WTC11 (cell line): ENCODE measurements at regions not wholly inside any gene's neighbourhood (a gene's known extent, or its start where the extent isn't known, plus 50 kb on each side); places are given as distances from the start of the nearest gene placed in this dataset.

Experiments used
- ATF6 ChIP-seq: sonication (generic); formaldehyde crosslinking; IDR thresholded peaks from 2 replicates; pipeline ENCODE4 v1.8.1; 2023; ENCODE audit warnings: mild to moderate bottlenecking, missing genetic modification reagents
- CREB1 ChIP-seq: sonication (generic); formaldehyde crosslinking; IDR thresholded peaks from 2 replicates; pipeline ENCODE4 v1.8.0; 2023; ENCODE audit warnings: mild to moderate bottlenecking, missing genetic modification reagents
- ESRRA ChIP-seq: sonication (generic); formaldehyde crosslinking; IDR thresholded peaks from 2 replicates; pipeline ENCODE4 v1.8.1; 2022; ENCODE audit warnings: mild to moderate bottlenecking, missing genetic modification reagents, borderline replicate concordance
- MAX ChIP-seq: sonication (generic); formaldehyde crosslinking; IDR thresholded peaks from 2 replicates; pipeline ENCODE4 v1.8.0; 2022; ENCODE audit warnings: mild to moderate bottlenecking, missing genetic modification reagents
- NR2C2 ChIP-seq: sonication (generic); formaldehyde crosslinking; IDR thresholded peaks from 2 replicates; pipeline ENCODE4 v1.8.0; 2022; ENCODE audit warnings: mild to moderate bottlenecking, missing genetic modification reagents
- RORB ChIP-seq: fragments of 250-450 bp; sonication (Bioruptor Pico); IDR thresholded peaks from 2 replicates; pipeline ENCODE4 v1.9.0; 2021; ENCODE audit warnings: mild to moderate bottlenecking
- SP1 ChIP-seq: sonication (generic); formaldehyde crosslinking; conservative IDR thresholded peaks from 2 replicates; pipeline ENCODE4 v1.8.1; 2022; ENCODE audit warnings: missing genetic modification reagents
- STAT6 ChIP-seq: sonication (generic); formaldehyde crosslinking; conservative IDR thresholded peaks from 2 replicates; pipeline ENCODE4 v1.8.1; 2023; ENCODE audit warnings: mild to moderate bottlenecking, low read depth, missing genetic modification reagents, moderate library complexity
- ZNF121 ChIP-seq: sonication (generic); formaldehyde crosslinking; IDR thresholded peaks from 2 replicates; pipeline ENCODE4 v1.8.0; 2023; ENCODE audit warnings: missing genetic modification reagents
- ZNF138 ChIP-seq: sonication (generic); formaldehyde crosslinking; conservative IDR thresholded peaks from 2 replicates; pipeline ENCODE4 v1.8.1; 2022; ENCODE audit warnings: mild to moderate bottlenecking, moderate library complexity, missing genetic modification reagents
- TF ChIP-seq, protein P1 (sequence below): fragments of 200-600 bp; IDR thresholded peaks from 2 replicates; pipeline ENCODE4 v1.8.0; 2022; ENCODE audit warnings: antibody characterized with exemption
- TF ChIP-seq, protein P2 (sequence below): fragments of 250-450 bp; sonication (Bioruptor Pico); IDR thresholded peaks from 2 replicates; pipeline ENCODE4 v1.8.0; 2021; ENCODE audit warnings: mild to moderate bottlenecking

DNA sequence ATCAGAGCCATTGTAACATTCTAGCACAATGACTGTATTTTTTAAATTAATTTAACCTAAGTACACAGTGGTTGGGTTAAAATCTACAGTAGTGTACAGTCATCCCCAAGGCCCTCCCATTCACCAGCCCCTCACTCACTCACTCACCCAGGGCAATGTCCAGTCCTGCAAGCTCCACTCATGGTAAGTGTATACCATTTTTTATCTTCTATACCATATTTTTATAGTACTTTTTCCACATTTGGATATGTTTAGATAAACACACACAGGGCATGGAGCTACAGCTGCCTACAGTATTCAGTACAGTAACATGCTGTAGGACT, 72.1 kb downstream of the COPS8 start:
- TF ChIP-seq ESRRA (CRISPR knock-in tag) (no peak), CREB1 (CRISPR knock-in tag) (no peak), NR2C2 (CRISPR knock-in tag) (no peak), MAX (CRISPR knock-in tag) (no peak), SP1 (no peak), ZNF121 (CRISPR knock-in tag) (no peak), ATF6 (CRISPR knock-in tag) (no peak), RORB (CRISPR knock-in tag) (no peak), ZNF138 (CRISPR knock-in tag) (no peak), STAT6 (CRISPR knock-in tag) (no peak)
- TF ChIP-seq, protein P1, sequence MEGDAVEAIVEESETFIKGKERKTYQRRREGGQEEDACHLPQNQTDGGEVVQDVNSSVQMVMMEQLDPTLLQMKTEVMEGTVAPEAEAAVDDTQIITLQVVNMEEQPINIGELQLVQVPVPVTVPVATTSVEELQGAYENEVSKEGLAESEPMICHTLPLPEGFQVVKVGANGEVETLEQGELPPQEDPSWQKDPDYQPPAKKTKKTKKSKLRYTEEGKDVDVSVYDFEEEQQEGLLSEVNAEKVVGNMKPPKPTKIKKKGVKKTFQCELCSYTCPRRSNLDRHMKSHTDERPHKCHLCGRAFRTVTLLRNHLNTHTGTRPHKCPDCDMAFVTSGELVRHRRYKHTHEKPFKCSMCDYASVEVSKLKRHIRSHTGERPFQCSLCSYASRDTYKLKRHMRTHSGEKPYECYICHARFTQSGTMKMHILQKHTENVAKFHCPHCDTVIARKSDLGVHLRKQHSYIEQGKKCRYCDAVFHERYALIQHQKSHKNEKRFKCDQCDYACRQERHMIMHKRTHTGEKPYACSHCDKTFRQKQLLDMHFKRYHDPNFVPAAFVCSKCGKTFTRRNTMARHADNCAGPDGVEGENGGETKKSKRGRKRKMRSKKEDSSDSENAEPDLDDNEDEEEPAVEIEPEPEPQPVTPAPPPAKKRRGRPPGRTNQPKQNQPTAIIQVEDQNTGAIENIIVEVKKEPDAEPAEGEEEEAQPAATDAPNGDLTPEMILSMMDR, result no peak
- TF ChIP-seq, protein P2, sequence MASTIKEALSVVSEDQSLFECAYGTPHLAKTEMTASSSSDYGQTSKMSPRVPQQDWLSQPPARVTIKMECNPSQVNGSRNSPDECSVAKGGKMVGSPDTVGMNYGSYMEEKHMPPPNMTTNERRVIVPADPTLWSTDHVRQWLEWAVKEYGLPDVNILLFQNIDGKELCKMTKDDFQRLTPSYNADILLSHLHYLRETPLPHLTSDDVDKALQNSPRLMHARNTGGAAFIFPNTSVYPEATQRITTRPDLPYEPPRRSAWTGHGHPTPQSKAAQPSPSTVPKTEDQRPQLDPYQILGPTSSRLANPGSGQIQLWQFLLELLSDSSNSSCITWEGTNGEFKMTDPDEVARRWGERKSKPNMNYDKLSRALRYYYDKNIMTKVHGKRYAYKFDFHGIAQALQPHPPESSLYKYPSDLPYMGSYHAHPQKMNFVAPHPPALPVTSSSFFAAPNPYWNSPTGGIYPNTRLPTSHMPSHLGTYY (CRISPR knock-in tag), result no peak
